CD4-positive, CD25-positive, alpha-beta regulatory T cell (primary cell): ENCODE measurements at regions not wholly inside any gene's neighbourhood (a gene's known extent, or its start where the extent isn't known, plus 50 kb on each side); places are given as distances from the start of the nearest gene placed in this dataset.

Source experiments
- ATAC-seq, 2 donors: fragments of 150-1000 bp; cut with Tn5 transposase; one replicate each; pipeline ENCODE4 v1.10.0; 2021; ENCODE audit warnings: low read depth in 2 of 2, moderate number of reproducible peaks in 2 of 2, moderate library complexity in 1 of 2
- DNase-seq, 3 donors: peaks; one replicate each; pipeline versions ENCODE4 v3.0.0 to v3.0.0-alpha.2; 2012 to 2022; ENCODE audit warnings: mixed read lengths in 1 of 3
- H3K27ac ChIP-seq: one replicate; pipeline ENCODE4 v1.7.0; 2013; ENCODE audit warnings: mild to moderate bottlenecking, low read length; ENCODE audit not compliant: insufficient read depth, poor library complexity, severe bottlenecking
- H3K27me3 ChIP-seq: one replicate; pipeline ENCODE4 v1.7.0; 2013; ENCODE audit warnings: low read length; ENCODE audit not compliant: control insufficient read depth, insufficient read depth
- H3K36me3 ChIP-seq: one replicate; pipeline ENCODE4 v1.7.0; 2013; ENCODE audit warnings: mild to moderate bottlenecking, low read length, moderate library complexity; ENCODE audit not compliant: control insufficient read depth, insufficient read depth
- H3K4me1 ChIP-seq: 2 replicates; pipeline ENCODE4 v1.7.0; 2013; ENCODE audit warnings: mild to moderate bottlenecking, low read length; ENCODE audit not compliant: insufficient read depth, control insufficient read depth, poor library complexity, severe bottlenecking
- H3K4me3 ChIP-seq: one replicate; pipeline ENCODE4 v1.7.0; 2013; ENCODE audit warnings: low read depth, mild to moderate bottlenecking, low read length, moderate library complexity
- H3K9me3 ChIP-seq, 2 experiments: 1 replicate in 1 of 2; 2 replicates in 1 of 2; pipeline ENCODE4 v1.7.0; 2013; ENCODE audit warnings: low read length in 2 of 2, mild to moderate bottlenecking in 1 of 2, moderate library complexity in 1 of 2; ENCODE audit not compliant: control insufficient read depth in 2 of 2
- H3K27ac Mint-ChIP-seq, 3 donors: one replicate each; pipeline ENCODE4 v1.8.0; 2020 to 2022; ENCODE audit warnings: mild to moderate bottlenecking in 3 of 3, mixed read lengths in 3 of 3, moderate library complexity in 2 of 3
- H3K27me3 Mint-ChIP-seq: one replicate; pipeline ENCODE4 v1.8.0; 2022; ENCODE audit warnings: mild to moderate bottlenecking, mixed read lengths
- H3K36me3 Mint-ChIP-seq: one replicate; pipeline ENCODE4 v1.8.0; 2020; ENCODE audit warnings: mixed read lengths
- H3K4me1 Mint-ChIP-seq, 4 donors: one replicate each; pipeline ENCODE4 v1.8.0; 2020 to 2022; ENCODE audit warnings: mixed read lengths in 4 of 4, mild to moderate bottlenecking in 1 of 4
- H3K4me3 Mint-ChIP-seq, 4 donors: one replicate each; pipeline ENCODE4 v1.8.0; 2020 to 2022; ENCODE audit warnings: mild to moderate bottlenecking in 4 of 4, mixed read lengths in 4 of 4, moderate library complexity in 3 of 4
- H3K9me3 Mint-ChIP-seq, 7 donors: one replicate each; pipeline ENCODE4 v1.8.0; 2020 to 2022; ENCODE audit warnings: mixed read lengths in 7 of 7, mild to moderate bottlenecking in 3 of 7, moderate library complexity in 2 of 7

DNA sequence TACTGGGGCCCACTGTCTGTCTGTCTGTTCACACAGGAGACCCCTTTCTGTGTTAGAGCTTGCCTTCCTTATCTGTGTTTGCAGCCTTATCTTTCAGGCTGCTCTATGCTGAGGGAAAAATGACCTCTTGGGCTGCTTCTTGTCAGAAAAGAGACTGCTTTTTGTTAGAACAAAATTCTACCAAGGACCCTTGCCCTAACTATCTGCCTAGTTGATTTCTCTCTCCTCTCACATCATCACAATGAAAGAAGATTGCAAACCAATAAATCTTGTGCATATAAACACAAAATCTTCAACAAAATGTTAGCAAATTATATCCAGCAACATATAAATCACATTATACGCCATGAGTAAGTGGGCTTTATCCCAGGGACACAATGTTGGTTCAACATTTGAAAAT, 1117.7 kb downstream of the CDH11 start:
- Mint-ChIP-seq H3K4me1 (no peaks in the 10 kb centered on the region), H3K27ac (no peak overlapping the region), H3K27me3 (no peaks in the 10 kb centered on the region), H3K4me3 (no peak overlapping the region), H3K36me3 (no peaks in the 10 kb centered on the region), H3K9me3 (peaks cover 0 to 33% (median 13%) of the 10 kb centered on the region in 7 donors)
- no peaks in the 10 kb centered on the region for H3K36me3 ChIP-seq
- H3K27ac ChIP-seq: no peak overlapping the region
- peaks cover 5 to 10% of the 10 kb centered on the region in 2 experiments for H3K9me3 ChIP-seq
- ATAC-seq: no peak
- DNase-seq: no peak
- H3K4me1 ChIP-seq: no peaks in the 10 kb centered on the region
- no peak overlapping the region for H3K4me3 ChIP-seq
- H3K27me3 ChIP-seq: no peaks in the 10 kb centered on the region

DNA sequence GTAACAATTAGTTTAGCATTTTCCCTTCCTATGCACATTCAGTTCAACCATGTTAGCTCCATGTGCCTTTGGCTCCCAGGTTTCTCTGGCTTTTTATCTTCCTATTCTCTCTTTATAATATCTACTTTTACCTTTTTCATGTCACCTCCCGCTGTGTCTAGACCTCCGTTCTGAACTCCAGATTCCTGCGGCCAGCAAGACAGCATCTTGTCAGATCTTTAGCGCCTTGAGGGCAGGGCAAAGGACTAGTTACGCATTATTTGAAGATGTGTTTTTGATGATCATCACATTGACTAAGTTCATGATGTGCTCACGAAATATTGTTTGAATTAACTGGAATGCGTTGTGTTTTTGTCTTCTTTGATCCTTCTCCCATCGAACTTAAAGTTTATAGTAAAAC, 1126.8 kb downstream of the CDH11 start:
- Histone ChIP-seq H3K27ac (no peak overlapping the region), H3K9me3 (peaks cover 0 to 8% of the 10 kb centered on the region in 2 experiments), H3K4me3 (no peak overlapping the region), H3K4me1 (no peaks in the 10 kb centered on the region), H3K36me3 (no peaks in the 10 kb centered on the region), H3K27me3 (no peaks in the 10 kb centered on the region)
- Mint-ChIP-seq H3K4me3 (no peak overlapping the region), H3K36me3 (no peaks in the 10 kb centered on the region), H3K4me1 (no peaks in the 10 kb centered on the region), H3K27me3 (no peaks in the 10 kb centered on the region), H3K9me3 (peaks cover 0 to 26% (median 13%) of the 10 kb centered on the region in 7 donors), H3K27ac (no peak overlapping the region)
- DNase-seq (no peak), ATAC-seq (no peak)

DNA sequence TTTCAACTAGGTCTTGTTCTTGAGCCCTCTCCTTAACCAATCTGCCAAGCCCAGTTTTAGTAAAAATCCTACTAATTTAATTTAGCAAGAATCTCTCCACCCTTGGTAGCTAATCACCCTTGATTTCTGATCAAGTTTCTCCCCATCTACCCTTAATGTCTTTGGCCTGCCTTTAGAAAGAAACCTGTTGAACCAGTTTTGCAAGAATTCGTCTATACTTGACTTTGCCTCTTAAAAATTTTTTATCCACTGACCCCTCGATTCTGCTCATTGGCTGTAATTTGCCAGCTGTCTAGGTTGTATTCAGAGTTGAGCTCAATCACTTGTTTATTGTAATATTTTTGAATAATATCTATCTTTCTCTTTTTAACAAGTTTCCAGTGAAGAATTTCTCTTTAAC, 1138.5 kb downstream of the CDH11 start:
- no peaks in the 10 kb centered on the region for H3K36me3 Mint-ChIP-seq
- H3K4me3 Mint-ChIP-seq: no peak overlapping the region
- no peaks in the 10 kb centered on the region for H3K36me3 ChIP-seq
- no peak for ATAC-seq
- no peaks in the 10 kb centered on the region for H3K27me3 ChIP-seq
- peaks cover 3 to 42% (median 17%) of the 10 kb centered on the region in 7 donors for H3K9me3 Mint-ChIP-seq
- no peaks in the 10 kb centered on the region for H3K4me1 ChIP-seq
- no peak for DNase-seq
- H3K27me3 Mint-ChIP-seq: no peaks in the 10 kb centered on the region
- H3K27ac Mint-ChIP-seq: no peak overlapping the region
- no peaks in the 10 kb centered on the region for H3K4me1 Mint-ChIP-seq
- no peak overlapping the region for H3K27ac ChIP-seq
- H3K9me3 ChIP-seq: peaks cover 0 to 7% of the 10 kb centered on the region in 2 experiments
- no peak overlapping the region for H3K4me3 ChIP-seq

DNA sequence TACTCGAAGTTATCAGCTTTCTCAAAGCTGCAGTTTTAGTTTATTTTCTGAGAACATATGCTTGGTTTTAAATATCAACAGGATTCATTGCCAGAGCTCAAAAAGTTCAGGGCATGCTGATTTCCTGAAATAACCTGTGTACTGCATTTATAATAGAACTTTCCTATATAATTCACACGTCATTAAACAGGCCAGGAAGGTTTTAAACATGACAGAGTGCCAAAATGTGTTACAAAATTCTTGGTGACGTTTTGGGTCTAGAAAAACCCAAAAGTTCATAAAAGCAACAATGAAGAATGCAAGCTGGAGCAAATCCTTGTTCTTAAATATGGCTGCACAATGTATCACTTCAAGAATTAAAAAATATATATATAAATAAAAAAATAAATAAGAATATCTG, 1139.1 kb downstream of the CDH11 start:
- Mint-ChIP-seq H3K4me3 (no peak overlapping the region), H3K4me1 (no peaks in the 10 kb centered on the region), H3K9me3 (peaks cover 4 to 45% (median 17%) of the 10 kb centered on the region in 7 donors), H3K36me3 (no peaks in the 10 kb centered on the region), H3K27ac (no peak overlapping the region), H3K27me3 (no peaks in the 10 kb centered on the region)
- no peaks in the 10 kb centered on the region for H3K36me3 ChIP-seq
- H3K27ac ChIP-seq: no peak overlapping the region
- no peaks in the 10 kb centered on the region for H3K4me1 ChIP-seq
- H3K4me3 ChIP-seq: no peak overlapping the region
- ATAC-seq: no peak
- H3K9me3 ChIP-seq: peaks cover 0 to 7% of the 10 kb centered on the region in 2 experiments
- no peak for DNase-seq
- no peaks in the 10 kb centered on the region for H3K27me3 ChIP-seq

DNA sequence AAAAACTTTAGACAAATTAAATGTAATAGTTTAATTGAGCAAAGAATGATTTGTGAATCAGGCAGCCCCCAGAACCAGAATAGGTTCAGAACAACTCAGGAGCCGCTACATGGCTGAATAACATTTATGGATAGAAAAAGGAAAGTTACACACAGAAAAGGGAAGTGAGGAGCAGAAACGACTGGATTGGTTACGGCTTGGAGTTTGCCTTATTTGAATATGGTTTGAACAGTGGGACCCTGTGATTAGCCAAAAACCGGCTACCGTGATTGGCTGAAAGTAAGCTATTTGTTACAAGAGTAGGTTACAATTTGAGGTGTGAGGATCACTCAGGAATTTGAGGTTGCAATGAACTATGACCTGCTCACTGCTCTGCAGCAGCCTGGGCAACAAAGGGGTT, 1139.8 kb downstream of the CDH11 start:
- H3K27me3 Mint-ChIP-seq: no peaks in the 10 kb centered on the region
- H3K36me3 Mint-ChIP-seq: no peaks in the 10 kb centered on the region
- Histone ChIP-seq H3K27ac (no peak overlapping the region), H3K4me1 (no peaks in the 10 kb centered on the region), H3K9me3 (peaks cover 0 to 5% of the 10 kb centered on the region in 2 experiments), H3K27me3 (no peaks in the 10 kb centered on the region), H3K36me3 (no peaks in the 10 kb centered on the region), H3K4me3 (no peak overlapping the region)
- no peak overlapping the region for H3K4me3 Mint-ChIP-seq
- peaks cover 3 to 41% (median 16%) of the 10 kb centered on the region in 7 donors for H3K9me3 Mint-ChIP-seq
- no peaks in the 10 kb centered on the region for H3K4me1 Mint-ChIP-seq
- no peak for ATAC-seq
- no peak overlapping the region for H3K27ac Mint-ChIP-seq
- no peak for DNase-seq

DNA sequence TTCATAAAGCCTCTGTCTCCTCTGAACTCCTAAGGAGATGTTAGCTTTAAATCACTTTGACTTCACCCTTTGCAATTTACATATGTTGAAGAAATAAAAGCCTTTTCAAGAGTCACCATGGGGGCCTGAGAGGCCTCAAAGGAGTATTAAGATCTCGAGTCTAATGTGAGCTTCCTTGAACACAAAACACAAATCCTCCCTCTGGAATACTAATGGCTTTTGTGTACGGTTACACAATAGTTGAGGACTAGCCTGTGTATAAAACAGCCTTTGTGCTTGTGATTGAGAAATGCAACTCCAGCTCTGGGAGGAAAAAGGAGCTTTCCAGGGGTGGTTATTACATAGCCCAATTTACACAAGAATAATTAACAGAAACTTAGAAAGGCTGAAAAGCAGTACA, 1140.2 kb downstream of the CDH11 start:
- Mint-ChIP-seq H3K27ac (no peak overlapping the region), H3K27me3 (no peaks in the 10 kb centered on the region), H3K9me3 (peaks cover 3 to 37% (median 12%) of the 10 kb centered on the region in 7 donors), H3K4me1 (no peaks in the 10 kb centered on the region), H3K4me3 (no peak overlapping the region), H3K36me3 (no peaks in the 10 kb centered on the region)
- Histone ChIP-seq H3K4me1 (no peaks in the 10 kb centered on the region), H3K4me3 (no peak overlapping the region), H3K9me3 (peaks cover 0 to under 1% of the 10 kb centered on the region in 2 experiments), H3K36me3 (no peaks in the 10 kb centered on the region), H3K27ac (no peak overlapping the region), H3K27me3 (no peaks in the 10 kb centered on the region)
- no peak for ATAC-seq
- no peak for DNase-seq

GRCh38 chr16:63980763-63981162, 1141.1 kb downstream of the CDH11 start:
- ATAC-seq (no peak), DNase-seq (no peak)
- no peak overlapping the region for H3K27ac ChIP-seq
- Mint-ChIP-seq H3K9me3 (peaks cover 0 to 35% (median 11%) of the 10 kb centered on the region in 7 donors), H3K27ac (no peak overlapping the region), H3K4me1 (no peaks in the 10 kb centered on the region), H3K36me3 (no peaks in the 10 kb centered on the region), H3K4me3 (no peak overlapping the region), H3K27me3 (no peaks in the 10 kb centered on the region)
- no peaks in the 10 kb centered on the region for H3K27me3 ChIP-seq
- H3K4me3 ChIP-seq: no peak overlapping the region
- peaks cover 0 to 2% of the 10 kb centered on the region in 2 experiments for H3K9me3 ChIP-seq
- H3K36me3 ChIP-seq: no peaks in the 10 kb centered on the region
- no peaks in the 10 kb centered on the region for H3K4me1 ChIP-seq

- H3K27ac Mint-ChIP-seq: no peak overlapping the region
- H3K27me3 Mint-ChIP-seq: no peaks in the 10 kb centered on the region
- Histone ChIP-seq H3K27ac (no peak overlapping the region), H3K27me3 (no peaks in the 10 kb centered on the region), H3K36me3 (no peaks in the 10 kb centered on the region), H3K9me3 (peaks cover 0 to 2% of the 10 kb centered on the region in 2 experiments), H3K4me1 (no peaks in the 10 kb centered on the region), H3K4me3 (no peak overlapping the region)
- no peaks in the 10 kb centered on the region for H3K4me1 Mint-ChIP-seq
- peaks cover 2 to 44% (median 11%) of the 10 kb centered on the region in 7 donors for H3K9me3 Mint-ChIP-seq
- no peak overlapping the region for H3K4me3 Mint-ChIP-seq
- no peaks in the 10 kb centered on the region for H3K36me3 Mint-ChIP-seq
- DNase-seq: no peak
- ATAC-seq: no peak
Observed at GRCh38 chr16:63978240-63978639, 1143.6 kb downstream of the CDH11 start.
